CD4-positive, alpha-beta T cell treated with Interleukin-17A for 1 hour (primary cell): ENCODE measurements at regions not wholly inside any gene's neighbourhood (a gene's known extent, or its start where the extent isn't known, plus 50 kb on each side); places are given as distances from the start of the nearest gene placed in this dataset.
"Not testable (repeated sequence)": the region's sequence is repeated elsewhere in the genome, so short reads cannot be mapped to it uniquely, and the experiment has no call there.

Experiments used
- DNase-seq: peaks from one replicate; pipeline ENCODE4 v3.0.0-alpha.2; 2020

DNA sequence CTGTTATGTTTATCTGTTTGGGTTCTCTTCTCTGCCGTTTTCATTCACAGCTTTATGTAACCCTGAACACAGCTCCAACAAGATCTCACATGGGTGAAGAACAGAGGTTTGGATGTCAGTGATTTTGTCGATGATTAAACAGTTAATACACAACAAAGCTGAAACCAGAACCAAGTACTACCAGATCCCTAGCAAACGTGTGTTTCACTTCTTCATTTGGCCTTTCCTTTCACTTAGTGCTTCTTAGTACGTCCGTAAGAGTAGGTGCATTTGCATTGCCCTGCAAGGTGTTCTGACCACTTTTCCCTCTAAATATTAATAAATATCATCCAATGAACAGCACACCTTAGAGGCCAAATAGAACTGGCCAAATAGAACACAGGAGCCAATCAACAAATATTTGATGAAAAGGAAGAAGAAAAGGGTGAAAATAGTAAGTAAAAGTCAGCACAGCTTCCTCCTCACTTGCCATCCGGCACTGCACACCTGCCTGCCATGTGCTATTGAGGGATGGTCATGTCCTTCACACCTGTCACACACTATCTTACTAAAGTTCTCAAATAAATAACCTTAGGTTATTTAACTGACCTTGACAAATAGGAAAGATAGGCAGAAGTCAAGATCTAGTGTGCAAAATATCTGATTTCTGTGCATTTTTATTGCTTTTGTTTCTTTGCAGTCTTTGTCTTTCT is 252.6 kb upstream of the ANKRD30A start:
- DNase-seq, result no peak

DNA sequence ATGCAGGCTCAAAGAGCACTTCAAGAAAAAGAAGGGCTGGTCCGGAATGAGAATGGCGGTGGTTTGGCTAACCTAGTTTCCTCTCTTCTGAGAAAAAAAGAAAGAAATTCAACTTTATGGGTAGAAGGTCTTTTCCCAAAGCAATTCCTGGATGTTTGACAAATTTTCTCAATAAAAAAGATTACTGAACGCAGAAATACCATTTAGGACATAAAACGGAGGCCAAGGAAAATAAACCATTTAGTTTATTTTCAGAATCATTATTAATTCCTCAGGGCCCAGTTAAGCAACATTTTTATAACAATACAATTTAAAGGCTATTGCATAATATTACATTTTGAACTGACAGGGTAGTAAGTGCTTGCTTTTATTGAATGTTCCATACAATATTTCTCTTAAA is 284.6 kb upstream of the ANKRD30A start:
- DNase-seq, result no peak

DNA sequence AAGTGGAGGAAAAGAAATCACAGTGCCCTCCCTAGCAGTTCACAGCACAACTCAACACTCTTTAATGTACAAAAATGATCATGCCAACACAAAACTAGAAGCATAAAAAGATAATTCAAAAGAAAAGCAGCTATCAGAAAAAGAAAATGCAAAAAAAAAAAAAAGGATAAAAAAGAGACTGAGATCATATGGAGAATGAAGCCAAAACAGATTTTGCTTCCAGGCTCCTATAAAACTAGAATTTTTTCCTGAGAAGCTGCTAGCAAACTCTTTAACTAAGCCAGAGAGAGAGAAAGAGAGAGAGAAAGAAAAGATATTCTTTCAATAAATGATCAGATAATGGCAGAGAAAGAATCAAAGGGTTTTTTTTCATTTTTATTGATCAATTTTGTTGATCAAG is 288.0 kb upstream of the ANKRD30A start:
- DNase-seq, result no peak

DNA sequence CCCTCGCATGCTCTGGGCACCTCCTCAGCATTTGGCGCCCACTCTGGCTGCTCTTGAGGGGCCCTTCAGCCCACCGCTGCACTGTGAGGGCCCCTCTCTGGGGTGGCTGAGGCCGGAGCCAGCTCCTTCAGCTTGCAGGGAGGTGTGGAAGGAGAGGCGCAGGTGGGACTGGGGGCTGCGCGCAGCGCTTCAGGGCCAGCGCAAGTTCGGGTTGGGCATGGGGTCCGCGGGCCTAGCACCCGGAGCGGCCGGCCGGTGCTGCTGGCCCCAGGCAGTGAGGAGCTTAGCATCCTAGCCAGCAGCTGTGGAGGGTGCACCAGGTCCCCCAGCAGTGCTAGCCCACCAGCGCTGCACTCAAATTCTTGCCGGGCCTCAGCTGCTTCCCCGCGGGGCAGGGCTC is 305.6 kb upstream of the ANKRD30A start:
- no peak for DNase-seq

DNA sequence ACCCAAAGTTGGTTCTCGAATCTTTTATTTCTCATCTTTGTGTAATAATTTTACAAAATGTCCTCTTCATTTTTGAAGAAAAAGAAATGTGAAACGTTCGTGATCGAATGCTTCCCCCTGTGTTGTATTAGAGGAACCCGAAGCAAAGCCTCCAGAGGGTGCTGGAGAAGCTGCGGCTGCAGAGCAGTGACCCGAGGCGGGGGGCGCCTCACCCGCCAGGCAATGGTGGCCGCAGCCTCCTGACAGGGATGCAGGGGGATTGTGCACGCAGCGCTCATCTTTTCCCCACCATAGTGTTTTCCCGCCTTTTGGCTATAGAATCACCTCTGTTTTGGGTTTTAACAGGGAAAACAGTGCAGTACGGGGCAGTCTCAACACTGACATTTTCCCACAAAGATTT is 307.5 kb upstream of the ANKRD30A start:
- DNase-seq, result no peak

DNA sequence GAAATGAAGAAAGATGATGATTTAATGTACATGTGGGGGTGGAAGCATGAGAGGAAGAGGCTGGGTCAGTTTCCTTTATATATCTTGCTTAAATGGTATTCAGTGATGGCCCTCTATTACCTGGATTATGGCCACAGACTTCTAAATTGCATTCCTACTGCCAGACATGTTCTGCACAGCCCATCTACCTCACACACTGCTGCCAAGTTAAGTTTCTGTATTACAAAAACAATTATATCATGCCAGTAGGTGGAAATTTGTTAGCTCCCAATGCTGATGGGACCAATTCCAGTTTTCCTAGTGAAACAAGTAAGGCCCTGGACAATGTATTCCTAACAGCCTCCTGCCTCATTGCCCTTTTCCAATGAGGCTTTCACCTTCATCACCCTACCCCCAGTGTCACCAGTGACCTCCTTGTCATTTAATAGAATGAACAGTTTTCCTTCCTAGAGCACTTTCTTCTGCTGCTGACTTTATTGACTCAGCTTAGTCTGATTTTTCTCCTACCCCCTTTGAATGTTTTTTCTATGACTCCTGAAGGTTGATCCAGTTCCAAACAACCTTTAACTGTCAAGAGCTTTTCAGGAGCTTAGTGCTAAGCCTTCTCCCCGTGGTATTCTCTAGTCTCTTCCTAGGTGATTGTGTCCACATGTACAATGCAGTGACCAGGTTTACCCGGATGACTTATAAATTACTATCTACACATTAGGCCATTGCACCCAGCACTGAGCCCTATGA is 316.6 kb upstream of the ANKRD30A start:
- no peak for DNase-seq

DNA sequence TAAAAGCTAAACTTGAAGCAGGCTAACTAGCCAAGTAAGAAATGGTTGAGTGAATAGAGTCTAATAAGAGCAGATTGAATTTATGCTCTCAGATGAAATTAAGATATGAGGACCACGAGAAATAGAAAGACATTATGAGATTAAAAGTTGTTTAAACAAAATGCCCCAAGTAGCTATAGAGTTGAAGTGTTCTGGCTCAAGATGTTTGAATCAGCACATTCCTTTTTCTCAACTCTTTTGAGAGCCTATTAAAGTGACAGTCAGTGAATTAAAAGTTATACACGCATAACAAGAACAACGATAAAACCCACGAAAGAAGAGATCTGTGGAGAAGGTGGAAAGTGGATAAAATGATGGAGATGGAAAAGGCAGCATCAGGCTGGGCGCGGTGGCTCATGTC is 322.2 kb upstream of the ANKRD30A start:
- no peak for DNase-seq

DNA sequence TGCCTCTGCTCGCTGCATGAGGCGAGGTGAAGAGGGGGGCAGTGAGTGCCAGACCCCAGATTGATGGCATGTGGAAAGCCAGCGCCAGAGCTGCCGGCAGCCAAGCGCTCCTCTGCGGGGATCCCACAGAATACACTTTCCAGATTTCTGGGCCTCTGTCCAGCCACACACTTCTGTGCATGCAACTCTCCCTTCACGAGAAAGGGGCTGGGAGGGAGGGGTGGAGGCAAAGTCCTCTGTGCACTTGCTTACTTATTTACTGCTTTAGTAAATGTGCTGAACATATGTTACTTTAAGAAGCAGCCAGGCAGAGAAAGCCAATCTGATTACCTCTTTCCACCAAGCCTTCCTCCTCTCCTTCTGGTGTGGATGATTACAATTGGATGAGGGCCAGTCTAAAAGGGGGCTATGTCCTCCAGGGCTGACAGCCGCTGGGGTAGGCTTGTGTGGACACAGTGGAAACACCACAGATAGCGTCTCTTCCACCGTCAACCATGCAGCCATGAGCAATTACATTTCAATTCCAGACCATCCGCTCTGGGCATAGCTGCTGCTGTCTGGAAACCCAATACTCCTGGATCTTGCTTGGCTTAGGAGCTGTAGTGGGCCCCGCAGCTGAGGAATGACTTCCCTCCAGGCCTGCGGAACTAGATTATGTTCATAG is 322.8 kb upstream of the ANKRD30A start:
- no peak for DNase-seq

DNA sequence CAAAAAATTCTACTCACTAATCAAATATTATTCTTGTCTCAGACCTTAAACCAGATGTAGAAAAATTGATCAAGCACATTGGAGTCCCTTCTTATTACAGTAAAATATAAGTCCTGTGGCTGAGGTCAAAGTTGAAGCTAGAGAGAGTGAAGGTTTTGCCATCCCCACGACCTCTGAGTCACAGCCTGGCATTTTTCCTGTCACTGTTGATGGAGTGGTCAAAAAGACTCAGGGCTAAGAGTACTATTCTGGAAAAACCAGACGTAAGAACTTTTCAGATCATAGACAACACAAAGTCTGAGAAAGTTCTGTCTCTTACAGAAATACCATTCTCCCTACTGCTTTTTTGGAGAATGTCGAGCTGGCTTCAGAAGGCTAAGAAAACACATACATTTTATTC is 323.7 kb upstream of the ANKRD30A start:
- DNase-seq, result no peak

DNA sequence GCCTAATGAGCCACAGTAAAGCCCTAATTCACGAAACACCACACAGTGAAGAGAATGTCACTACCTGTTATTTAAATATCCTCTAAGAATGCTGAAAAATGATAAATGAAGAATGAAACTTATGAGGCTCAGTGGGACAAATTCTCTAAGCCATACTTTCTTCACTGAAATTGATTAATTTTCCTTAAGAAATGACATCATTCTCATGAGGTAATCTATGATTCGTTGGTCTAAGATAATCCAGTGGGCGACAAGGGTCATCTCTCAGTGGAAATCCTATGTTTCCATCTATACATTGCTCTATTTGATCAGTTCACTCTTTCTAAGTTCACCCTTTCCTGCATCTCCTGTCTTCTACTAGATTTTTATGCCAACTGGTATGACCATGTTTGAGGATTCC is 330.4 kb upstream of the ANKRD30A start:
- no peak for DNase-seq

DNA sequence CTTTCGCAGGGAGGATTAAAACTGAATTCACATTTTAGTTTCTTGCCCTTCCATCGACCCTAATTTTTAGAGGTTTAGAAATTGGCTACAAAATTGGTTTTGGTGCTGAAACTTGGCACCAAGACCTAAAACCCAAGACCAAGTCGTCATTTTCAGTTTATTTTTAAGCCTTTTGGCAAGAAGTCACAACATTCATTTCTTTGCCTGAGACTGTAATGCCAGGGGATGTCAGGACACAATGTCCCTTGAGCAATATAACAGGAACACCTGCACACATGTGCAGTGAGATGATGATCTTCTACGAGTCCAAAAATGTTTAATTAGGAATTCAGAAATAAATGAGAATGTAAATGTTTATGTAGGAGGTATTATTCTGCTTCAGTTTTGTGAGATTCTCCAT is 335.4 kb upstream of the ANKRD30A start:
- no peak for DNase-seq

DNA sequence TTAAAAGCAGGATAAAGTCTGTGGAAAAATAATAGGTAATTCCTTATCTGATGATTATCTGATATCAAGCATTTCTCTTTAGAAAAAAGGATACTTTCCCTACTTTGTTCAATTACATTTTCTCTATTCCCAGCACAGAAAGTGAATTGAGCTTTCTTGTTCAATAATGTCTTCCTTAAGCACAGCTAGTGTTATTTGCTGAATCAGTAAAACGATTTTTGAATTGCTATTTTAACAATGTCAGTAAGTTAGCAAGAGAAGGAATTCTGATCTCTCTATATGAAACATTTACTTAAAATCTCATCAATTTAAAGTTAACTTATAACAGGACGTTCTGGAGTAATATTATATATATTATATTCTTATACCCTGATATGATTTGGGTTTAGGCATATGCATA is 337.2 kb upstream of the ANKRD30A start:
- no peak for DNase-seq

DNA sequence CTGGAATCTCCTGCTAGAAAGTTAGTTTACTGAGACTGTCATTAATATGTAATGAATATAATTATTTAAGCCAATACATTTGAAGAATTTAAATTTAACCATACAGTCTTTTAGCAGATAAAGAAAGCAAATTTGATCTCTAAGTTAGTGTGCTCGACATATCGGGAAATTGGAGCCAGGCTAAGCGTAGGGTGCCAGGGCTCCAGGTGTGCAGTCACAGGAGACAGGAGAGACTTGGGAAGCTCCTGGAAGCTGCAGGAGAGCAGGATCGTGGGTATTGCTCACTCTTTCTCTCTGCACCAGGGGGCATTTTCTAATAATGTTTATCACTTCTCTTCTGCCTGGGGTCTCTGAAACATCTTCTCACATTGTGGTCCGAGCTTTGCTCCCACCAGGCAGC is 342.0 kb upstream of the ANKRD30A start:
- no peak for DNase-seq

DNA sequence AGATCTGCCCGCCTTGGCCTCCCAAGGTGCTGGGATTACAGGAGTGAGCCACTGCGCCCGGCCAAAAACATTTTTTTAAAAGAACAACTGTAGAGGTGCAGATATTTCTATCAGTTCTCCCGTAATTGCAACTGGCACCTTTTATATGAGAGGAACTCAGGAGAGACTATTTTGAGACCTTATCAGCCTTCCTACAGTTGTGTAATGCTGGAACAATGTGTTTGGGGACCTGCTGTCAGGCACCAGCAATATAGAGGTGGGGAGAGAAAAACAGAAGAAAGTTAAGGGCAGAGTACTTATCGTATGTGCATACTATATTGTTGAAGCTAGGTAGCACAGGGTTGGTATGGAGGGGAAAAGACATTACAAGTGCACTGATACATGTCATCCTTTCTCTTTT is 343.8 kb upstream of the ANKRD30A start:
- no peak for DNase-seq

DNA sequence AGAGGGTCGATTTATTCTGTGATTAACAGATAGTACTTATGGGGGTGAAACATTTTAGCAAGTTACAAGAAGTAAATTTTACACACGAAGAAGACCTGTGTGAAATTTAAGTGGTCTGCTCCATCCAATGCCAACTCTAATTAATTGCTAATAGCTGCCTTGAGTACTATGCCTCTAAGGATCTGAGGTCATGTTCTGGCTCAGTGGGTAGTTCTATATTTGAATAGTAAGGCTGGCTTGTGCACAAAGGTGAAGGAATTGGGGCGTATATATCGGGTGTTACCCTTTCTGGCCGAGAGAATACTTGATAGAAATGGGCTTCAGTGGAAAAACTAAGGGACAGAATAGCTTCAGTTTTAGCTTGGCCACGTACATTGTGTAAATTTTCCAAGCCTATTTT is 345.2 kb upstream of the ANKRD30A start:
- no peak for DNase-seq

DNA sequence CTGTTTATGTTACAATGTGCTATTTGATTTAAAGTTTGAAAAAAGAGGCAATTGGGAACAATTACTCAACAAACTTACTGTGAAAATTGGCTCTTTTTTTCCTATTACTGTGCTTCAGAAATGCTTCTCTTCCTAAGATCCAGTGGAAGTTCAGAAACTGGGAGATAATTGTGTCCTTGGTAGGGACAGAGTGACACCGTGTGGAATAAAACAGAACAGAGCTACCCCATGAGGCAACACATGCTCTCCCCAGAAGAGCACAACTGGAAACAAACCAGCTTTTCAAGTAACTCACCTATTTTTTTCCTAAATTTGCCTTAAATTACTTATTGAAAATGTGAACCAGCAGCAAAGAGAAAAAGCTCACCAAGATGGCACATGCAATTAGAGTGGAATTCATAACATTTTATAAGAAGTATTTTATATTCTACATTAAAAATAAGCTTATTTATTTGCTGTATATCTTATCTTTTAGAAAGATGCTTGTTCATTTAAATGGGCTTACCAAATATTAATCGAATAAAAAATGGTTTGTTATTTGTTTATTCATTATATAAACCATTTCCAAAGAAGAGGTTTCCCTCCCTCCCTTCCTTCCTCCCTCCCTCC is 346.1 kb upstream of the ANKRD30A start:
- no peak for DNase-seq

DNA sequence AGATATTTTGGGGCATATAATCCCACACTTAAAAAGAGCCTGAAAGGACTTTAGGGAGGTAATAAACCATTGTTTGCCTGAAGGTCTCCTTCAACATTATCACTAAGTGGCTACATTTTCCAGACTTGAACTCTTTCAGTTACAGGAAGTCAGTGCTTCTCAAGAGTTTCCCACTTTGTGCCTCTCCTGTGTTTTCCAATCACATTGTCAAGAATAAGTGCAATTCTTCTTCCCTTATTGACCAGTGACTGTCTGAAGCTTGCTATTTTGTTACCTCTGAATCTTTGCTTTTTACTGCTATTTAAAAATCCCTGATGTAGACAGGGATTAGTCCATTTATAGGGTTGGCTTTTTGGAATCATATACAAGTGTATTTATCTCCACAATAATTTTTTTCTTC is 346.7 kb upstream of the ANKRD30A start:
- no peak for DNase-seq

DNA sequence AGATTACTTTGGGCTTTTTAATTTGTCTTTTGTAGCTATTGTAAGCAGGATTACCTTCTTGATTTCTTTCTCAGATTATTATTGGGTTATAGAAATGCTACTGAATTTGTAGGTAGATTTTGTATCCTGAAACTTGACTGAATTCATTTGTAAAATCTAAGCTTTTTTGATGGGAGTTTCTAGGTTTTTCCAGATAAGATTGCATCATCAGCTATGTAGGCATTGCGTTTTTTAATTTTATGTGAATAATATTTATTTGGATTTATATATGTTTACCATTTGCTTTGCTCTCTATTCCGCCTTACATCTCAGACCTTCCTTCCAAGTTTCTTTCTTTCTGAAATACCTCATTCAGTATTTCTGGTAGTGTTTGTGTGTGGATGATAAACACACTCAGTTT is 351.7 kb upstream of the ANKRD30A start:
- no peak for DNase-seq

DNA sequence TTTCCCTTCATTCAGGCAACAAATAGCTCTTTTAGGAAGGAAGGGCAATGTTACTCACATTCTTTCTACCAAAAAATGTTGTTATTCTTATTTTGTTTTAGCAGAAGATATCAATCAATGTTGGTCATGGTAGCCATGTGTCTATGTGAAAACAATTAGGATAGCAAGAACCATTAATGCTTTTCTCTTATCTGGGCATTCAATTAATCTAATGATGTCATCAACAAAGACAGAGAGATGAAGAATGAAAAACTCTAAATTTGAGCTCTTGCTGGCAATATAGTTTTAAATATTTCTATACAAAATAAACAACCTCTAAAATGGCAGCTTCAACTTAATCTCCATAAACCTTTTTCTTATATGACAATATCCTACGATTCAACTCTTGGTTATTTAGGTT is 353.7 kb upstream of the ANKRD30A start:
- no peak for DNase-seq

DNA sequence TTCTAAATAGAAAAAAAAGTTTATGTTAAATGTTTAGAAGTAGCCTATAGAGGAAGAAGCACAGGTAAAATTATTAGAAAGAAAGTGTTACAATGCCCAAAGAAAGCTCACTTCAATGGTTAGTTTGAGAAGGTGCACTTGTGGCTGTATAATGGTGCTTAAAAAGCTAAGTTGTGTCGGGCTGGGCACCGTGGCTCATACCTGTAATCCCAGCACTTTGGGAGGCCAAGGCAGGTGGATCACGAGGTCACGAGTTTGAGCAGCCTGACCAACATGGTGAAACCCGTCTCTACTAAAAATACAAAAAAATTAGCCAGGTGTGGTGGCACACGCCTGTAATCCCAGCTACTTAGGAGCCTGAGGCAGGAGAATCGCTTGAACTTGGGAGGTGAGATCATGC is 355.7 kb upstream of the ANKRD30A start:
- DNase-seq, result not testable (repeated sequence)

DNA sequence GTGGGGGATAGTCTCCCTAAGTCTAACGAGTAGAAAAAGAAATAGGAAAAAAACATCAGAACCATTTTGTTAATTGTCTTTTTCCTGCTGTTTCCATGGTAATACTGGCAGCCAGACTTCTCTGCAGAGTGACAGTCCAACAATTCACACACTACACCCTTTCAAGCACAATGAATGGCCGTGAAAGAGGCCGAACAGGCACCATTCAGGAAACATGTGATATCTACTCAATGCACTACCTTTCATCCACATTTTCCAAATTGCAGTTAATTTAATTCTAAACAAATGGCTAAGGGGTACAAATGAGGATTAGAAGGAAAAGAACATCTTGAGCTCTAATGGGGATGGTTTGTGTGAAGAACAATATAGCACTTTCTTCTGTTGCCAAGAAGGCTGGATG is 358.5 kb upstream of the ANKRD30A start:
- no peak for DNase-seq

DNA sequence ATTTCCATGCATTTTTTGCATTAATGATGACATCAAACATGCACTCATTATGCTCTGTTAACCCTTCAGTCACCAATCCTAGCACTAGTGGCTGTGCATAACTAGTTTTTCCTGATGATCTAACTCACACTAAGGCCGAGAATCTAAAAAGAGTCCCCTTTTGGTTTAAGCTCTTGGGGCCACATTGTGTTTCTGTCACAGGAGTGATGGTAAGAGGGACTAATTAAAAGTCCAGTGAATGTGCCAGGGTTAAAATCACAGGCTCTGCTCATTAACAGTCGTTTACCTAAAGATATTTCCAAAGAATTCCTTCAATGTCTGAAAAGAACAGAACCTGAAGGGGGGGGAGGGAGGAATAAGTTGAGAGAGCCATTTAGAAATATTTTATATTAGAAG is 359.0 kb upstream of the ANKRD30A start:
- no peak for DNase-seq

DNA sequence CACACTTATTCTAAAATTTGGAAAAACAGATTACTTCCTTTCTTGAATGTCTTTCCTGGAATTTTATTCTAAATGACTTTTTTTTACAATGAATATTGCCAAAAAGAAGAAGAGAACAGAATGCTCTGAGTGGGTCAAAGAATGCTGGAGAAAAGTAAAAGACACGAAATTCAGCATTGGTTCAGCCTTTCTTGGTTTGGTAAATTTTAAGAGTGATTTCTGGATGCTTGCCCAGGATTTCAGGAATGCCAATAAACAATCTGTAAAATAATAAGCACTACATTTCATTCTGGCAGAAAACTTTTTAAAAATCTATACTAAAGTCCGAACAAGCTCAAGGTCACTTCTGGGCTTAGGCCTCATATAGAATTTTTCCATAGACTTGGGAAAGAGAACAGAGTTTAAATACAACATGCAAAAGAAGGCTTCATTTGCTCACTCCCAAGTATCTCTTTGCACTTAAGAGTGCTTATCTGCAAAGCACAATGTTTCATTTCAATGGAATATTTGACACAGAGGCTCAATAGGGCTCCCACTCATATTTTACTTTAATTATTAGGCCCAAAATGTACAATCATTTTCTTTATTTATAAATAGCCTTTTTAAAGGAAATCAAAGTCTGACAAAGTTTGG is 359.5 kb upstream of the ANKRD30A start:
- DNase-seq, result no peak

DNA sequence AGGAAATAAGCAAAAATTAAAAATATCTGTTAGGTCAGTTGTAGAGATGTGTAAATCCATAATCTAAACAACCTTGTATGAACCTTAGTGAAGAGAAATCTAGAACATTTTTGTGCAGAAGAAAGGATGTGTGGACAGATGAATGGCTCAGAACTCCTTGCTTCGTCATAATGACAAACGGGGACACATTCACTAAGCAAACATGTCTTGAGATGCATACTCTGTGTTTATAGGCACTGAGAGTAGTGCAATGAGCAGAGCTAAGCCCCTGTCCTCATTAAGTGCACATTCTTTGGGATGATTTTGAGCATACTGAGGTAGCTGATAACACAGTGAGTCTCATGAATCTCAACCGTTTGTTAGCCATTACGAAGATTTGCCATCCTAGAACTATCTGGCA is 360.6 kb upstream of the ANKRD30A start:
- no peak for DNase-seq
